RCC 7860 (cell line): ENCODE measurements at regions not wholly inside any gene's neighbourhood (a gene's known extent, or its start where the extent isn't known, plus 50 kb on each side); places are given as distances from the start of the nearest gene placed in this dataset.

ENCODE experiments used
- DNase-seq: peaks from one replicate; pipeline ENCODE4 v3.0.0-alpha.2; 2015; ENCODE audit warnings: low spot score
- FAIRE-seq: peaks from 2 replicates; lab custom pipeline; 2012; peaks lifted over from hg19 to GRCh38; lab: Jason Lieb, UNC

DNA sequence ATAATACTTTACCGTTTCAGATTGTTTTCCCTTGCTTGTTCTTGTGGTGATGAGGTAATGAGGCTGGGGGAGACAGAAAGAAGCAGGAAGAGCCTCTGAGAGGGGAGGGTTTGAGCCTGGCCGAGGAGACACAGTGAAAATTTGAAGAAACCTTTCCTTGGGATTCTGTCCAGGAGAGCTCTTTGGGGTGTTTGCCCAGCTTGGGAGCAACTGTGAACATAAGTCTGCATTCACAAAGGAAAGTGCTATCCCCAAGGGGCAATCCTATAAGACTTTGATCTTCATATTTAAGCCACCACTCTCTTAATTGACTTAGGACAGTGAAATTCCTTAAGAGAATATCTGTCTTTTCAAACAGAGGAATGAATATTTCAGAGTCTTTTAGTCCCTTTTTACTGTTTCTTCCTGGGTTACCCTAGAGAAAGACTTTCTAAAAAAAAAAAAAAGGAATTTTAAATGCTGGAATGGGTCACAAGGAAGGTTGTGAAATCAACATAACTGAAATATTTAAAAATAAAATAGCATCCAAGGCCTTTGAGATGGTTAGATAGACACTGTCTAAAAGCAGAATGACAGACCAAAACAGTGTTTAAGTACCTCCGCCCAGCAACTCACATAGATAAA, 52.5 kb upstream of the STAM2 start:
- DNase-seq, result no peak
- FAIRE-seq, result no peak

DNA sequence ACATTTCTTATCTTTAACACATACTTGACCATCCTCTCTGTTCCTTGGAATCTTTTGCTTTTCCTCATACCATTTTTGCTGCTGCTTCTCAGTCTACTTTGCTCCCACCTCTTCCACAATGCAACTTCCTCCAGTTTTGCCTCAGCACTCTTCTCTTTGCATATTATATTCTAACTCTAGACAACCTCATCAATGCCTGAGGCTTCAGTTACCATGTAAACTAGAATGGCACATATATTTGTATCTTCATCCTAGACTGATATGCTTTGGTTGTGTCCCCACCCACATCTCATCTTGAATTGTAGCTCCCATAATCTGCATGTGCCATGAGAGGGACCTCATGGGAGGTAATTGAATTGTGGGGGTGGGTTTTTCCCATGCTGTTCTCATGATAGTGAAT, 55.9 kb upstream of the STAM2 start:
- DNase-seq (no peak), FAIRE-seq (no peak)

DNA sequence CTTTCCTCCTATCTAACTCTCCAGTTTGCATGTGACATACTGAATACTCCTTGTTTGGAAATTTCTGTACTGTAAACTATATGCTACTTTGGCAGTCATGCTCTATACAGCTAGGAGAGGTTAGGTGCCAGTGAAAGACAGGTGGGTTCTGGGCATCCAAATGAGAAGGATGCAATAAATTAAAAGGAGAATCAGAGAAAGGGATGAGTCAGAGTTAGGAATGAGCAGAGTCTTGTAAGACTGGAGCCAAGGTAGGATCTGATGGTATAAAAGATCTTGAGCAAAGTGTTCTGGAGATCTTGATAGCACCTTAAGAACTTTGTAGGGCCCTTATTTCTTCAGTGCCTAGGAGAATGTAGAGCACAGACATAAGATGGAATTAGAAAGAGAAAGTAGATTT, 58.7 kb upstream of the STAM2 start:
- DNase-seq, result no peak
- no peak for FAIRE-seq

DNA sequence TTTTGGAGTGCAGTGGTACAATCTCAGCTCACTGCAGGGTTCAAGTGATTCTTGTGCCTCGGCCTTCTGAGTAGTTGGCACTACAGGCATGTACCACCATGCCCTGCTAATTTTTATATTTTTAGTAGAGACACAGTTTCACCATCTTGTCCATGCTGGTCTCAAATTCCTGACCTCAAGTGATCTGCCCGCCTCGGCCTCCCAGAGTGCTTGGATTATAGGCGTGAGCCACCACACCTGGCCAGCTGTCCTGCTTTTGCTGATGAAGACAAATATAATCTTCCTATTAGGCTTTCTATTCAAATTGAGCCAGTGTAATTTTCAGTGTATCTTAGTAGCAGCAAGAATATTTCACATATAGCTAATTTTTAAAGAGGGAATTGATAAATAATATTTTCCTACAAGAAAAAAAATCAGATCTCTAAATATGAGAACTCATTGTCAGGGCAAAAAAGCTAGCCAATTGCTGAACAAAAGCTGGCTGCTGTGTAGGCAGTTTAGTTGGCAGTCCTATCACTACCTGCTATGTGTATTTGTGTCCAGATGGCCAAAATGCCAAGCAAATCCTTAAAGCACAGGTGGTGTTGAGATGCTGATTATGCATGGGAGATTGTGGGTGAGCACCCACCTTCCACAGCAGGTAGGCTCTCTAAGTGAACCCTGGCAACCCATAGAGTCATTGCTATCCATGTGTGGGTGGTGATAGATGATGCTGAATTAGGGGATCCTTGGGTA, 60.8 kb upstream of the STAM2 start:
- no peak for DNase-seq

DNA sequence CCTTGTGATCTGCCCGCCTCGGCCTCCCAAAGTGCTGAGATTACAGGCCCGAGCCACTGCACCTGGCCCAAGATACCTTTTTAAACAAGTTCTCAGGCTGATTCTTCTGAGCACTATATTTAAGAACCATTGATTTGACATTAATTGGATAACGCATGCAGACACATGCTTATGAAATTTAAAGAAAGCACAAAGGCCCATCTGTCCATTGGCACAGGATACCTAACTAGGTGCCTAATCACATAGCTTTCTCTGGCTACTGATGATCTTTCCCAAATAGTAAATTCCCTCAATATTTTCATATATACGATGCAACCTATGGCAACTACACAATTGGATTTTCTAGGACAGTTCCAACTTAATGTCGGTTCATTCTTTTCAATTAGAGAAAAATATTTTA, 62.5 kb upstream of the STAM2 start:
- no peak for DNase-seq
- no peak for FAIRE-seq

More for the DNA sequence above, 60.8 kb upstream of the STAM2 start:
- FAIRE-seq, result no peak

DNA sequence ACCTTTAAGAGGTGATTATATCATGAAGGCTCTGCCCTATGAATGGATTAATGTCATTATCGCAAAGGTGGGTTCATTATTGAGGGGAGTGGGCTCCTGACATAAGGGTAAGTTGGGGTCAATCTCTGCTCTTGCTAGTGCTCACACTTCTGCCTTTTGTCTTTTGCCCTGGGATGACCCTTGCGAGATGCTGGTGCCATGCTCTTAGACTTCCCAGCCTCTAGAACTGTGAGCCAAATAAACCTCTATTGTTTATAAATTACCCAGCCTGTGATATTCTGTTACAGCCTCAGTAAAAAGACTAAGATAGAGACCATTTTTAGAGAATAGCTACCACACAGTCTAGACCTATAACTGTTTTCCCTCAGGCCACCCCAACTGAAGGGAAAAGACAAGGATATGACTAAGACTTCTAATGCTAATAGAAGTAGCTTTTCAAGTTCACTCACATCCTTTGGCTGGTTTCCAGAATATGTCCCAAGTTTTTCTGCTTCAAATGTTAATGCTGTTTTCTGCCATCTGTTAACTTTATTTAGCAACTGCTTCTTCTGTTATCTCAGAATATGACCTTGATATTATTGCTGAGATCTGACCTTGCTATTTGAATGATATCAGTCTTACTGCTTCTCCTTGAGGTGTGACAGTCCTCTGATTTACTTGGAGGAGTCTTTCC, 65.1 kb upstream of the STAM2 start:
- DNase-seq (no peak), FAIRE-seq (no peak)

DNA sequence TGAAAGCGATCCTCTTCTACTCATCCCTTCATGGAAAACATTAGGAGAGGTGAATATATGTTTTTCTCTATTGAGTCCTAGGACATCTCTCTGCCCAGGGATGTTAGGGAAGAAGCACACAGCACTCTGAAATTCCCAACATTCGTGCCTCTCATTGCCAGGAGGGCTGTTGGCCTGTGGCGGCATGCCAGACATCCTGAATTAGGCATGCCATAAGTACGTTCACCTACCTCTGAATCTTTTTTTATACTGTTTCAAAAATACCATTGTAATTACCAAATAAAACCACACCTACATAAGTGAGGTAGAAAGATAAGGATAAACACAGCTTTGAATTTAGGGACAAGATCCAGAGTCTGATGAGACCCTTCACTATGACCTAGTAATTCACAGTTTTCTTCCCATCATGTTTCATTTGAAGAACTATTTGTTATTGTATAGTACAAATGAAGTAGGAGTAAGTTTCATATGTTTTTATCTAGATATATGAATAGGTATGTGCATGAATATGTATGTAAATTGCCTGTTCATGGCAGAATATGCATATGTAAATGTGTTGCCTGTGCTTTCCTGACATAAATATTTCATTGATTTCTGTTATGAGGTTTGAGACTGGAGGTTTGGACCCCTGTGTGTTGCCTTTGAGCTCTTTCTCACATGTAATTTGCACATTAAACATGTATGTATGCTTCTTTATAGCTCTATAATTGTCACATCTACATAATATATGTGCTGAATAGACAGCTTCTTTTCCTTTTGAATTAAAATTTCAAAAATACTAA, 66.6 kb upstream of the STAM2 start:
- DNase-seq (no peak), FAIRE-seq (no peak)

DNA sequence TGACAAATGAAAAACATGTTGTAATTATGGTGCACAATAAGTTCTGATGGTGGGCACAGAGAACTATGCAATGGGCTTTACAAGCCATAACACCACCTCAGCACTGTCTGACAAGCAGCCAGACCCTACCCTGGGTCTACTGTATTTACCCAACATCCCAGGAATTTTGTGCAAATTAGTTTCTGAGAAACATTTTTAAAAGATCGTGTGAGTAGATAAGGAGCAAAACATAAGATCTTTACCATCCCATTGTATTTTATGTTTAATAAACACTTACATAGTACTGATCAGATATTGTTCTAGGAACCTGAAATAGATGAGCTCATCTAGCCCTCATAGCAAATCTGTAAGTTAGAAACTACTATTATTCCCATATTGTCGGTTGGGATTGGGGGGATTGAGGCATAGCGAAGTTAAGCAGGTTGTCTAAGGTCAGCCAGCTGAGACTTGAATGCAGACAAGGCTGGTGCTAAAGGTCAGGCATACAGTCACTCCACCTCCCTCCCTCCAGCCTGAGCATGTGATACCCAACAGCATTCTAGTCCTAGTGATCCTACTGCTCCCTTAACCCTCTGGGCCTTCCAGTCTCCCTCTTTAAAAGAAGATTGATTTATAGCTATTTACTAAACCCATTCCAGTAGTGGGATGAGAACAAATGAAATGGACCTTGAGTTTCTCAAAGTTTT, 67.4 kb upstream of the STAM2 start:
- DNase-seq (no peak), FAIRE-seq (no peak)

DNA sequence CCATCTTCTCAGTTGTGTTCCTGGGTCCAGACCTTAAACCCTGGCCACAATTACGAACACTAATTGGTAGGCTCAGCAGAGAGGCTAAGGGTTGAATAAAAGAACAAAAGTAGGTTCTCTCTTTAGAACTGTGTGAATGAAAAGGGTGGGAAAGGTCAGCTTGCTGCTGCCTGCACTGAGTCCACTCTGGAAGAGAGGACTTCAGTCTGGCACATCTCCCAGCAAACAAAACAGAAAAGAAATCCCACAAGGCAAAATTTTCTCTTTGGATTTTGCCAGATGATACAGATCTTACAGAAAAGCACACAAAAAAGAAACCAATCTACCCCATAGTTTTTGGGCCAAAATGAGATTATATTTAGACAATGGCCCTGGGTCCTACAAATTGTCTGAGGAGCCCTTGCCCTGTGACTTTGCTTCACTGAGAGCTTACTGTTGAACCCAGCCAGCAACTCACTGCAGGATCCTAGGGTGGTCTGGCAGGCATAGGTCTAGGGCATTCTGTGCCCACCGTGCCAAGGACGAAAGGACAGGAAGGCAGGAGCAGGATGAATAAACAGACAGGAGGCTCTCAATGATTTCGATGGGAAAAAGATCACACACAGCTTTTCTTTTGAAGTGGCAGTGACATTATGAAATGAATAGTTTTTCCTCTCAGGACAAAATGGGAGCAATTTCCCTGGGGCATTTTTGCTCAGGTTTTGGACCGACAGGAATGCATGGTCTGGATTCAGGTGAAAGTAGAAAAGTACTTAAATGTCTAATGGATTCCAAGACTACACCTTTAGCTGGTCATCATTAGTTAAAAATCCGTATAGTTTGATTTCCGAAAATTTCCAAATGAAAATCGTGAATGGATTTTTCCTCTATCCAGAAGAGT, 68.4 kb upstream of the STAM2 start:
- FAIRE-seq, result no peak
- no peak for DNase-seq

DNA sequence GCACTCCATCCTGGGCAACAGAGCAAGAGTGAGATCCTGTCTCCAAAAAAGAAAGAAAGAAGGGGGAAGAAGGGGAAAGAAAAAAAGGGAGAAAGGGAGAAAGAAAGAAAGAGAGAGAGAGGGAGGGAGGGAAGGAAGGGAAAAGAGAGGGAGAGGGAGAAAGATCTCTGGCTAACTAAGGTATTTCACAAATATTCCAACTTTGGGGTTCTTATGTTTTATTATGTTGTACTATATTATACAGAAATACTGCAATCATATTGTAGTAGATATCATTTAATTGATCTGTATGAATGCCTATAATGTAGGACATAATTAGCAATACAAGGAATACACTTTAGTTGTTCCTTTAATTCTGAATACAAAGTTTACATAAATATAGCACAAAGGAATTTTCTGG, 70.1 kb upstream of the STAM2 start:
- no peak for FAIRE-seq
- no peak for DNase-seq

DNA sequence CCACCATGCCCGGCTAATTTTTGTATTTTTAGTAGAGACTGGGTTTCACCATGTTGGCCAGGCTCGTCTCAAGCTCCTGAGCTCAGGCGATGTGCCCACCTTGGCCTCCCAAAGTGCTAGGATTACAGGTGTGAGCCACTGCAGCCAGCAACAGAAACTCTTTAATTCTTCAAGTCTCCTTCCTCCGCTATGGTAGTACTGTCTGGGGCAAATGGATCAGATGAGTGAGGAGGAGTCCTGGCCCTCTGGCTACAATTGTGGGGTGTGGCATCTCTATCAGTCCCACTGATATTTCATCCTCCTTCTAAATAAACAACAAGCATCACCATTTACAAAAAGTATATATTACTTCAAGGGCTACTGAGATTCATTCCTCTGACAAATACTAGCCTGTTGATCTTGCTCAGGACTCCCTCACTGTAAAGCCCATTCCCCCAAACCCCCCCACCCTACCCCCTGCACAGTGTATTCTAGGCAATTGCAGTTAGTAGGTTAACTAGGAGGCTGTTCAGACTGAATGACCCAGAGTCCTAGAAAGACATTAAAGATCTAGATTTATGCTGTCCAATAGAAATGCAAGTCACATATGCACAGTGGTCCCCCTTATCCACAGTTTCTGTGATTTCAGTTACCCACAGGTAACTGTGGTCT, 71.2 kb upstream of the STAM2 start:
- no peak for FAIRE-seq
- DNase-seq, result no peak

DNA sequence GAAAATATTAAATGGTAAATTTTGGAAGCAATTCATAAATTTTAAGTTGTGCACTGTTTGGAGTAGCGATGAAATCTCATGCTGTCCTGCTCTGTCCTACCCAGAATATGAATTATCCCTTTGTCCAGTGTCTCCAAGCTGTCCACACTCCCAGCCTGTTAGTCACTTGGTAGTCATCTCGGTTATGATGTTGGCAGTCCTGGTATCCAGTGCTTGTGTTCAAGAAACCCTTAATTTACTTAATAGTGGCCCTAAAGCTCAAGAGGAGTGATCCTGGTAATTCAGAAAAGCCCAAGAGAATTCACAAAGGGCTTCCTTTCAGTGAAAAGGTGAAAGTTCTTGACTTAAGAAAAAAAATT, 71.8 kb upstream of the STAM2 start:
- FAIRE-seq, result no peak

DNA sequence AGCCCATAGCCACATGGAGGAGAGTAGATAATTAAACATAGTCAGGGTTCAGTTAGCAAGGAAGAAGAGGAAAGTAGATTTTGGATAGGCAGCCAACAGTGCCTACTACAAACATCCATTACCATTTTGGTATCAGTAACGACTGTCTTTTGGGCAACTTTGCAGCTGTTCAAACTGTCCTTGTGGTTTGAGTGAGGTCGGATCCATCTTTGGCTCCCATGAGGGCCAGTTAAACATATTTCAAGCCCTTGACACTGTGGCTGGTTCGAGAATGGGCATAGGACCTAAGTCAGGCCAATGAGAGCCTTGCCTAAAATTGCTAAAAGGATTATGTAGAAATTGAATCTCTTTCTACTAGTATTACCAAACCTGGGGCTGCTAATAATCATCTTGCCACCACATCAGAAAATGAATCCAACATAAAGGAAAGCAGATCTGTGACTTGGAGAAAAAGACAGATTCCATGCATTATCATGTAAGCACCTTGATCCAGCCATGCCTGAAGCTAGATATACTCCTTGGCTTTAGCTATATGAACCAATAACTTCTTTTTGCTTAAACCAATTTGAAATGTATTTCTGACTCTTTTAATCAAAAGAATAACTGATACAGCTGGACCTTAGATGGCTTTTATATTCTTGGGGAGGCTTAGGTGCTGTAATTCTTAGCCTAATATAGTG, 75.0 kb upstream of the STAM2 start:
- DNase-seq (no peak), FAIRE-seq (no peak)

More for the DNA sequence above, 71.8 kb upstream of the STAM2 start:
- DNase-seq, result peak; percentile 24

DNA sequence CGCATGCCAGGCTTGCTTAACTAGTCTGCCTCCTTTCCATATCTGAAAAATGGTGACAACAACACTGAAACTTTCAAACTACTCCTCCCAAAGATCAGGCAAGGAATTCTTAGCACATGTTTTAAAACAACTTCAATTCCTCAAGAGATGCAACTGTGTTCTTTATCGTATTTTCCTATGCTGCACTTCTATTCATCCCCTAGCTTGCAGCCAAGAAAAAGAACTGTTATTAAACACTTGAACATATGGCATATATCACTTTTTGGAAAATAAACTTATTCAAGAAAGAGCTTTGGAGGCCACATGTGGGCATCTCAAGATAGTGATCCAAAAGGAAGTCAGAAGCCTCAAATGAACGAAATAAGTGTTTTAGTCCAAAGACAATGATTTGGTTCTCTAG, 75.6 kb upstream of the STAM2 start:
- no peak for DNase-seq
- FAIRE-seq, result no peak

DNA sequence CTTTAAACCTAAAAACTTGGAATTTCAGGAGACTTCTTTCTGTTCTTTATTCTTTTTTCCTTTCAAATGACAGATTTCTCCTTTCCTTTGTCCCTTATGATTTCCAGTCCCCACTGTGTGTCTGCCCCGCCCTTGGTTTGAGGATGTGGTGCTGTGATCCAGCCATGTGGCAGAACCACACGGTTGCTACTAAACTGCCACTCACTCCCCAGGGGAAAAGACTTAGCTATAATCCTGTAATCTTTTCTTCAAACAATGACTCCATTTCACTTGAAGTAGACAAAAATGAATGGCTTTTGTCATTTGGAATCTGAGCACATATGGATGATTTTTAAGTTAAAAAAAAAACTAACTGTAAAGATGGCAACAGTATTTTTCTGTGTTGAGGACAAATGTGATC, 76.2 kb upstream of the STAM2 start:
- no peak for FAIRE-seq
- no peak for DNase-seq

DNA sequence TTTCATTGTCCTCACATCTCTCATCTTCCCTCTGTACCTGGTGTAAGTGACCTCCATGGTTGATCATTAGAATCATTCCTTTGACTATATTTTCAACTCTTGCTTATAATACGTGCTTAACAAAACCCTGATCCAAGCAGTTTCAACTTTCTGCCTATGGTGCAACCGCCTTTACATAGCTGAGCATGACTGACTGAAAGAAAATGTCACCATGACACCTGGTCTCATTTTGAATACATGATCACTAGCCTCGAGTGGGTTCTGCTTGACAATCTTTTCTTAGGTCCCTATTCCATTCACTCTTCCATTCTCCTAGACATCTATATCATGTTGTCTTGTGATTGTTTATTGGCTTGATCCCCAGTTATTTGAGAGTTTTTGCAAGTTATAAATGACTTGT, 78.9 kb upstream of the STAM2 start:
- DNase-seq (no peak), FAIRE-seq (no peak)

DNA sequence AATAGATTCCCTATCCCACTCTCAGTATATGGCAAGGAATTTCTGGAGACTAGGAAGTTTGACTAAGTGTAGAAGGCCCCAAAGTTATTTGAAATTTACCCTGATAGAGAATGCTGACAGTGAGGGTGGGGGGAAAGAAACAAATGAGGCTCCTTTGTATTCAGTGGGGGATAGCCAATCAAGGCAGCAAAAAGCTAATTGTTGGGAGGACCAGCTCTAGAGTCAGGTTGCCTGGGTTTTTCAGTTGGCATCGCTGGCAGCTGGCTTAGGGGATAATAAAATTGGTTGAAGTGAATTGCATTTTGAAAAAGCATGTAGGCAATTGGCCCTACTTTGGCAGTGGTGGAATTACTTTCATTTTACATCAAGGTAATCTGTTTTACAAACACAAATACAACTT, 79.4 kb upstream of the STAM2 start:
- FAIRE-seq (no peak), DNase-seq (no peak)

DNA sequence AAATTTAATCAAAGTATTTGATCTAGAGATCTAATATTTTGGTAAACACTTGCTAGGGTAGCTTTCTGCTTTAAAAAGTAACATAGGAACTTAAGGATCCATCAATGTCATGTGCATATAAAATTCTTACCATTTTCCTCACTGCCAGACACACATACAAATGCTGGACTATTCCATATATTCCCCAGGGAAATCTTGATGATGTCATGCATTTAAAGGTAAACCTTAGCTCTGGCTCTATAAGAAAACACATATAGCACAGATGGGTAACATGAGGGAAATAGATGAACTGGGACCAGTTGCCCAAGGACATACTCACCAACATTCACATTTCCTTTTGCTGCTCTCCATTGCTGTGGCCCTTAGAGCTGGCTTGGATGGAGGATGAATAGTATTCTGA, 79.1 kb upstream of the FMNL2 start:
- FAIRE-seq, result no peak
- DNase-seq, result no peak

DNA sequence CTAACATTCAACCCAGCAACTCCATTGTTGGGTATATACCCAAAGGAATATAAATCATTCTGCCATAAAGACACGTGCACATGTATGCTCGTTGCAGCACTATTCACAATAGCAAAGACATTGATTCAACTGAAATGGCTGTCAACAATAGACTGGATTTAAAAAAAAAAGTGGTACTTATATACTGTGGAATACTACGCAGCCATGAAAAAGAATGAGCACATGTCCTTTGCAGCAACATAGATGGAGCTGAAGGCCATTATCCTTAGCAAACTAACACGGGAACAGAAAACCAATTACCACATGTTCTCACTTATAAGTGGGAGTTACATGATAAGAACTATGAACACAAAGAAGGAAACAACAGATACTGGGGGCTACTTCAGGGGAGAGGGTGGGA, 74.0 kb upstream of the FMNL2 start:
- no peak for FAIRE-seq
- no peak for DNase-seq
